ENCODE measurements at regions not wholly inside any gene's neighbourhood (a gene's known extent, or its start where the extent isn't known, plus 50 kb on each side); places are given as distances from the start of the nearest gene placed in this dataset.

DNA sequence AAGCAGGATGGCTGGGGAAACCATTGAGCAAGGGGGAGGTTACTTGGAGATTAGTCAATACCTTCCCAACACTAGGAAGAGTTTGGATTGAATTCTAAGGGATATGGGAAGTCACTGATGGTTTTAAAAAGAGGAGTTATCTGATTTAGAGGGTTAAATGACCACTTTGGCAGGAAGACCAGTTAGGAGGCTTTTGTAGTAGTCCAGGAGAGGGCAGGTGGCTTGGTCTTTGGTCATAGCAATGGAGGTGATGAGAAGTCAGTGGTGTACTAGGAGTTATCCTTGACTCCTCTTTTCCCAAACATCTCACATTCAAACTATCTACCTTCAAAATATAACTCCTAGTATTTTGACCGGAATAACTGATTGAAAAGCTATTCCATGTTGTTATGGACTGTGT, 644.1 kb downstream of the UTRN start:
- TF ChIP-seq POLR2A (IDR thresholded peaks at IDR 0.05) = no peak
- TF ChIP-seq, protein P1, sequence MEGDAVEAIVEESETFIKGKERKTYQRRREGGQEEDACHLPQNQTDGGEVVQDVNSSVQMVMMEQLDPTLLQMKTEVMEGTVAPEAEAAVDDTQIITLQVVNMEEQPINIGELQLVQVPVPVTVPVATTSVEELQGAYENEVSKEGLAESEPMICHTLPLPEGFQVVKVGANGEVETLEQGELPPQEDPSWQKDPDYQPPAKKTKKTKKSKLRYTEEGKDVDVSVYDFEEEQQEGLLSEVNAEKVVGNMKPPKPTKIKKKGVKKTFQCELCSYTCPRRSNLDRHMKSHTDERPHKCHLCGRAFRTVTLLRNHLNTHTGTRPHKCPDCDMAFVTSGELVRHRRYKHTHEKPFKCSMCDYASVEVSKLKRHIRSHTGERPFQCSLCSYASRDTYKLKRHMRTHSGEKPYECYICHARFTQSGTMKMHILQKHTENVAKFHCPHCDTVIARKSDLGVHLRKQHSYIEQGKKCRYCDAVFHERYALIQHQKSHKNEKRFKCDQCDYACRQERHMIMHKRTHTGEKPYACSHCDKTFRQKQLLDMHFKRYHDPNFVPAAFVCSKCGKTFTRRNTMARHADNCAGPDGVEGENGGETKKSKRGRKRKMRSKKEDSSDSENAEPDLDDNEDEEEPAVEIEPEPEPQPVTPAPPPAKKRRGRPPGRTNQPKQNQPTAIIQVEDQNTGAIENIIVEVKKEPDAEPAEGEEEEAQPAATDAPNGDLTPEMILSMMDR (IDR thresholded peaks at IDR 0.05) = no peak
